Posterior vena cava (tissue), 2 donors: ENCODE measurements at regions not wholly inside any gene's neighbourhood (a gene's known extent, or its start where the extent isn't known, plus 50 kb on each side); places are given as distances from the start of the nearest gene placed in this dataset.

Experiments
- DNase-seq: peaks from one replicate; pipeline ENCODE4 v3.0.0-alpha.2; 2020; ENCODE audit warnings: low spot score
- intact Hi-C, 2 donors: fragments of 100-400 bp; cut with DNase I; formaldehyde crosslinking; loops; one replicate each; pipeline versions ENCODE4 v1.14.1 to v1.14.2; 2022 to 2023
- donor health status: DM: yes; HTN: yes; CAD: no.
- donor health status: DM: yes; HTN: yes; CAD: no.

GRCh38 chr5:3220201-3220600 lies 375.4 kb upstream of the IRX1 start:
- intact Hi-C loops = no loop called here
- DNase-seq = no peak

GRCh38 chr5:3218916-3219650 lies 376.5 kb upstream of the IRX1 start:
- intact Hi-C loops = no loop called here
- DNase-seq = no peak

- intact Hi-C loops = no loop called here
- no peak for DNase-seq
These were observed 377.7 kb upstream of the IRX1 start for GRCh38 chr5:3217771-3218495.

GRCh38 chr5:3217114-3217513 lies 378.5 kb upstream of the IRX1 start:
- intact Hi-C loops = no loop called here
- no peak for DNase-seq

DNA sequence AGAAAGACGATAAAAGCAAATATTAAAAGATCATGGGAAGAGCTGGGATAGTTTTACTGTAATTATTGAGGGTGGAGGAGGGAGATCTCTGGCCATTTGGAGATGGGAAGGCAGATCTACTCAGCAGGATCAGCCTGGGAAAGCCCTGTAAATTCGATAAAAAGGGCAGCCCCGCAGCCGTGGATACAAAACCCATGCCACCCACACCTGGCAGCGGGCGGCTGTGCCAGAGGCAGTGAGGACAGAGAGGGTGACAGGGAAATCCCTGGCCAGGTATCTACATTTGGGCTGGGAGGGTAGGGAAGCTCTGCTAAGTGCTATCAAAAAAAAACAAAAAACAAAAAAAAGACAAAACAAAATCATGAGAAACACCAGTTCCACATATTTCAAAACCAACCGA lies 379.2 kb upstream of the IRX1 start:
- DNase-seq = no peak
- intact Hi-C loops = no loop called here

- intact Hi-C loops = no loop called here
- DNase-seq = no peak
These were observed 380.7 kb upstream of the IRX1 start for GRCh38 chr5:3214838-3215374.

- no peak for DNase-seq
- intact Hi-C loops = no loop called here
These were observed 381.2 kb upstream of the IRX1 start for GRCh38 chr5:3214396-3214795.

- DNase-seq = no peak
- intact Hi-C loops = no loop called here
These were observed 382.8 kb upstream of the IRX1 start for GRCh38 chr5:3212869-3213268.

DNA sequence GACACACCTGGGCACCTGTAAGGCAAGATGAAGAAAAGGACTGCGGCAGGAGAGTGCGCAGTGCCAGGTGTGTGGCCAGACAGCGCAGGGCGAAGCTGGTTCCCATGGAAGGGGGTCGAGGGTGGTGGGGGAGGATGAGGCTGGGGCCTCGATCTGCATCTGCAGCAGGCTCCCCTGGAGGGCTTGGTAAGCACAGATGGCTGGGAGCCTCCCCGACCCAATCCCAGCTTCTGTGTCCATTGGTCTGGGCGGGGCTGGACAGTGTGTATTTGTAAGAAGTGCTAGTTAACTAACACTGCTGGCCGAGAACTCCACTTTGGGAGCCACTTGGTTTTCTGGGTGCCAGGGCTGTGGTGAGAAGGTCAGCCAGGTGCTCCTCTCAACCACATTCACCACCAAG lies 385.1 kb upstream of the IRX1 start:
- intact Hi-C loops = no loop called here
- no peak for DNase-seq

GRCh38 chr5:3209918-3210317 lies 385.7 kb upstream of the IRX1 start:
- no peak for DNase-seq
- intact Hi-C loops = no loop called here

DNA sequence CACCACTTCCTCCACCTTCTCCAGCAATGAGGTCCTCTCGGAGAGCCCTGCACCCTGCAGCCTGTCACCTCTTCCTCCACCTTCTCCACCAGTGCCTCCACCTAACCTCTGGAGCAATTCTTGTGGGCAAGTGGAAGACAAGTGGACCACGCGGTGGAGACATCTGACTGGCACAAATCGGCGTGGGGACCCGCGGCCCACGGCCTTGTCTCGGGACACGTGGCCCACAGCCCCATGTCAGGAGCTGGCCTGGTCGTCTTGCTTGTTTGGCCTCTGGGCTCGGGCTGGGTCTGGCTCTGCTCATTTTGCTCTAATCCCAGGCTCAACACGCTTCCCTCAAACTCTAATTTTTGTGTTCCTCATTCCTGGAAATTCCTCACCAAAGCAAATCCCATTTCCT lies 393.1 kb upstream of the IRX1 start:
- intact Hi-C loops = no loop called here

GRCh38 chr5:3201941-3202340 lies 393.7 kb upstream of the IRX1 start:
- intact Hi-C loops = no loop called here
- DNase-seq = no peak

More for the DNA sequence above, 393.1 kb upstream of the IRX1 start:
- DNase-seq = no peak

- intact Hi-C loops = no loop called here
- DNase-seq = no peak
These were observed 394.5 kb upstream of the IRX1 start for GRCh38 chr5:3201121-3201520.

GRCh38 chr5:3199962-3200755 lies 395.5 kb upstream of the IRX1 start:
- DNase-seq = no peak
- intact Hi-C loops = no loop called here

DNA sequence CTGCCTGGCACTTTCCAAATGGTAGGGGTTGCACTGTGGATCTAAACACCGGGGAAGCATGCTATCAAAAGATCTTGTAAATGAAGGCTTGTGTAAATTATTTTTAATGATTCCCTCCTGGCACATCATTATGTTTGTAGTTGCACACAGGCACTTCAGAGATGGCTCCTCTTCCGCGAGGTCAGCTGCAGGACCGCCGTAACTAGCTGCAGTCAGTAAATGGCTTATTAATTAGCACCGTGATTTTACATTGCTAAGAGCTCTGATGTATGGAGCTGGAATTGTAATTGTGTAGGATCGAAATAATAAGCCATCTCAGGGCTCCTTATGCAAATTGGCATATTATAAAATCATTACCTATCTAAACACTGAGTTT lies 397.6 kb upstream of the IRX1 start:
- no peak for DNase-seq
- intact Hi-C loops = no loop called here

DNA sequence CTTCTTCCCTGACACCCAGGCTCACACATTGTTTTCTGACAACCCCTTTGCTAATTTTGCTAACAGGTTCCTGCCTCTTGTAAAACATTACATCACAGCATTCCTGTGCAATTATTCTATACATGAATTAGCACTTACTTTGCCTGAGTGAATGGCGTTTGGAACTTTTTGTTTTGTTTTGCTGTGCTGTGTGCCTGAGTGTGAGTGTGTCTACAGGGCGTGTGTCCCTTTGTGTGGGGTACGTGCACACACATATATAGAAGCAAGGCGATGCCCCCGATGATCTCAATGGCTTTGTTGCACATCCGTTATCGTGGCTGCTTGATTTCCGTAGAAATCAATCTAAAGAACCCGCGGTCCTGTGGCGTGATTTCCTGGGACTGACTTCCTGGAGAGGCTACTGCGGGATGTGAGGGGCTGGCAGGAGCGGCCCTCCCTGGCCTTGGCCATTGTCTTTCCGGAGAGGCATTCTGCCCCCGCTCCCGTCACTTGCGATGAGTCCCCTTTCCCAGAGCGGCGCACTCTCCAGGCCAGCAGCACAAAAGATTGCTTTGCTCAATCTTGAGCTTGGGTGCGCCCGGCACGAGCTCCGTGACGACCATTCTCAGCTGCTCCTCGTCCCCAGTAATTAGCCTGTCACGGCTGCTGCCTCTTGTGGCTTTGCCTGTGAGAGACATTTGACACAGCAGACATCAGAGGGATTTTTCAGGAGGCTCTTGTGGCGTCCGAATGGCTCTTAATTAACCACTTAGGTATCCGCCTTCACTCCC lies 398.1 kb upstream of the IRX1 start:
- DNase-seq = no peak
- intact Hi-C loops = no loop called here

GRCh38 chr5:3195994-3196393 lies 399.6 kb upstream of the IRX1 start:
- intact Hi-C loops = no loop called here
- DNase-seq = no peak

GRCh38 chr5:3194684-3195083 lies 400.9 kb upstream of the IRX1 start:
- intact Hi-C loops = no loop called here
- DNase-seq = no peak

DNA sequence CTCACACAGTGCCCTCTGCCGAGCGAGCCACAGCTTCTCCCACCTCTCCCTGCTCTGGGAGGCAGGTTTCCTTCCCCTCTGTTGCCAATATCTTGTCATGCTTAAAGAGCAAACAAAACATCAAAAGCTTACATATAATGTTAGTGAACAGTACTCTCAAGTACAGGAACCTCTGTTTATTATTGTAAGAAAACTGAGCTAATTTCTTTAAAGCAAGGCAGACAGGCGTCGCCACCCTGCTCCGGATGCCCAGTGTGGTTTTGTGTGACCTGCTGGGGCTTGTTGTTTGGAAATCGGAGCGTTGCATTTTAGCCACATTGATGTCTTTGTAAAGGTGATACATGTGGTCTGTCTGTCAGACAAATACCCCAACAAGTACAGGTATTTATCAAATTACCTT lies 401.4 kb upstream of the IRX1 start:
- intact Hi-C loops = no loop called here

More for the DNA sequence above, 401.4 kb upstream of the IRX1 start:
- no peak for DNase-seq
